Fibroblast of lung (primary cell): ENCODE measurements at regions not wholly inside any gene's neighbourhood (a gene's known extent, or its start where the extent isn't known, plus 50 kb on each side); places are given as distances from the start of the nearest gene placed in this dataset.
A peak's percentile ranks its signal among the peaks of the same experiment; 100 is the strongest.

Source experiments
- DNase-seq, 2 donors: peaks; one replicate each; pipeline versions ENCODE4 v3.0.0 to v3.0.0-alpha.2; 2010; ENCODE audit warnings: low read depth in 2 of 2
- H2AFZ ChIP-seq: 2 replicates; pipeline ENCODE4 v1.5.1; 2012; ENCODE audit warnings: low read length, control low read depth, inconsistent platforms
- H3K27ac ChIP-seq: 2 replicates; pipeline ENCODE4 v1.5.1; 2011; ENCODE audit warnings: low read length, control low read depth; ENCODE audit not compliant: insufficient read depth
- H3K27me3 ChIP-seq: 2 replicates; pipeline ENCODE4 v1.5.1; 2011; ENCODE audit warnings: mild to moderate bottlenecking, low read length; ENCODE audit not compliant: control insufficient read depth, insufficient read depth
- H3K36me3 ChIP-seq: 2 replicates; pipeline ENCODE4 v1.5.1; 2011; ENCODE audit warnings: low read length; ENCODE audit not compliant: control insufficient read depth, insufficient read depth
- H3K4me1 ChIP-seq: 2 replicates; pipeline ENCODE4 v1.5.1; 2011; ENCODE audit warnings: low read length; ENCODE audit not compliant: control insufficient read depth, insufficient read depth; ENCODE audit errors: extremely low read depth
- H3K4me2 ChIP-seq: 2 replicates; pipeline ENCODE4 v1.5.1; 2011; ENCODE audit warnings: low read length, control low read depth; ENCODE audit not compliant: insufficient read depth; ENCODE audit errors: extremely low read depth
- H3K4me3 ChIP-seq, 4 experiments: fragments of 200-600 bp in 1 of 4; sonication (generic) in 1 of 4; replicated peaks in 1 of 4; 2 replicates each; pipeline ENCODE4 v1.5.1; 2011 to 2016; ENCODE audit warnings: low read length in 4 of 4, low read depth in 3 of 4, mild to moderate bottlenecking in 3 of 4, control low read depth in 2 of 4, inconsistent platforms in 1 of 4, mixed read lengths in 1 of 4; ENCODE audit not compliant: insufficient read depth in 1 of 4; ENCODE audit errors: control extremely low read depth in 1 of 4
- H3K79me2 ChIP-seq: 2 replicates; pipeline ENCODE4 v1.5.1; 2012; ENCODE audit warnings: mild to moderate bottlenecking, low read length, inconsistent platforms; ENCODE audit not compliant: control insufficient read depth, insufficient read depth
- H3K9ac ChIP-seq: 2 replicates; pipeline ENCODE4 v1.5.1; 2011; ENCODE audit warnings: mild to moderate bottlenecking, low read length, control low read depth; ENCODE audit not compliant: insufficient read depth
- H3K9me3 ChIP-seq: 2 replicates; pipeline ENCODE4 v1.5.1; 2012; ENCODE audit warnings: low read depth, low read length; ENCODE audit not compliant: control insufficient read depth, insufficient read depth
- H4K20me1 ChIP-seq: 2 replicates; pipeline ENCODE4 v1.5.1; 2011; ENCODE audit warnings: low read length; ENCODE audit not compliant: control insufficient read depth, insufficient read depth; ENCODE audit errors: extremely low read depth
- CTCF ChIP-seq, 2 donors: IDR thresholded peaks in 1 of 2; conservative IDR thresholded peaks in 1 of 2; 1 replicate in 1 of 2; 2 replicates in 1 of 2; pipeline ENCODE4 v1.5.1; 2011 to 2012; ENCODE audit warnings: low read length in 2 of 2, control low read depth in 1 of 2, inconsistent platforms in 1 of 2, low read depth in 1 of 2, mild to moderate bottlenecking in 1 of 2
- EZH2 ChIP-seq: IDR thresholded peaks from 2 replicates; pipeline ENCODE4 v1.5.1; 2012; ENCODE audit warnings: low read length, control low read depth, mild to moderate bottlenecking; ENCODE audit errors: missing control alignments

- Histone ChIP-seq H3K36me3 (no peaks in the 10 kb centered on the region), H3K4me1 (no peaks in the 10 kb centered on the region), H2AFZ (no peak overlapping the region), H3K9me3 (no peaks in the 10 kb centered on the region), H3K4me3 (no peak overlapping the region), H3K4me2 (no peak overlapping the region), H3K9ac (no peak overlapping the region), H3K27ac (no peak overlapping the region), H3K27me3 (no peaks in the 10 kb centered on the region), H3K79me2 (no peaks in the 10 kb centered on the region), H4K20me1 (no peaks in the 10 kb centered on the region)
- no peak for DNase-seq
- TF ChIP-seq EZH2 (no peak), CTCF (conservative IDR thresholded peaks at IDR 0.05 in 1 of 2, IDR thresholded peaks at IDR 0.05 in 1 of 2; ENCODE audit: low read depth in 1 of 2, low read length in 2 of 2) (no peak)
These were observed 183.0 kb upstream of the FOXN3 start for GRCh38 chr14:89600029-89600428.

GRCh38 chr14:89598548-89599186 lies 181.6 kb upstream of the FOXN3 start:
- Histone ChIP-seq H3K4me1 (no peaks in the 10 kb centered on the region), H3K79me2 (no peaks in the 10 kb centered on the region), H3K4me2 (no peak overlapping the region), H3K27me3 (no peaks in the 10 kb centered on the region), H3K4me3 (no peak overlapping the region), H2AFZ (no peak overlapping the region), H3K36me3 (no peaks in the 10 kb centered on the region), H3K27ac (no peak overlapping the region), H3K9me3 (no peaks in the 10 kb centered on the region), H3K9ac (no peak overlapping the region), H4K20me1 (no peaks in the 10 kb centered on the region)
- TF ChIP-seq EZH2 (no peak), CTCF (conservative IDR thresholded peaks at IDR 0.05 in 1 of 2, IDR thresholded peaks at IDR 0.05 in 1 of 2; ENCODE audit: low read depth in 1 of 2, low read length in 2 of 2) (no peak)
- DNase-seq: peak; percentile 35 to 50

- Histone ChIP-seq H3K27me3 (no peaks in the 10 kb centered on the region), H3K4me2 (no peak overlapping the region), H3K4me1 (no peaks in the 10 kb centered on the region), H3K4me3 (no peak overlapping the region), H3K36me3 (no peaks in the 10 kb centered on the region), H4K20me1 (no peaks in the 10 kb centered on the region), H3K9ac (no peak overlapping the region), H3K27ac (no peak overlapping the region), H3K9me3 (no peaks in the 10 kb centered on the region), H2AFZ (no peak overlapping the region), H3K79me2 (no peaks in the 10 kb centered on the region)
- DNase-seq: no peak
- TF ChIP-seq EZH2: no peak
- no peak for TF ChIP-seq CTCF (conservative IDR thresholded peaks at IDR 0.05 in 1 of 2, IDR thresholded peaks at IDR 0.05 in 1 of 2; ENCODE audit: low read depth in 1 of 2, low read length in 2 of 2)
These were observed 175.9 kb upstream of the FOXN3 start for GRCh38 chr14:89592961-89593360.
